ENCODE measurements at regions not wholly inside any gene's neighbourhood (a gene's known extent, or its start where the extent isn't known, plus 50 kb on each side); places are given as distances from the start of the nearest gene placed in this dataset.

DNA sequence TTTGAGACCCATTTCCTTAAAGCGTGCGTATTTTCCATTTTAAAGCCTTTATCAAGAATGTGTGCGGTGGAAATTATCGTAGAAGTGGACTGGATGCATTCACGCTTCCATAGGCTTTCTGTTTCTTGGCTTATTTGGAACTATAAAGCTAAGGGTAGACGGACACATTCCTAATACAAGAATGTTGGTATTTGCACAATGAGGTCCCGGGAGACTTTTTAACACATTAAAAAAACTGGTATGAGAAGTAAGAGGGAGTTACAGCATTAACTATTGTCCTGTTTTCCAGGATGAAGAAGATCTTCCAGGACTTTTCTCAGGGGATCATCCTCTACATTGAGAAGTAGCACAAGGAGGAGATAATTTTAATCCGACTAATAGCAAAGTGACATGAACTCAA is 653.0 kb downstream of the MTRR start:
- ATAC-seq (no peak), DNase-seq (no peak)
- WGBS (ENCODE audit: insufficient coverage) = 91% methylated on average over 7 of the region's 8 CpGs
- H3K4me1 ChIP-seq (ENCODE audit: control insufficient read depth, insufficient read depth, low read length) = no peaks in the 10 kb centered on the region
- H3K9me3 ChIP-seq (ENCODE audit: control insufficient read depth, insufficient read depth, low read length) = no peaks in the 10 kb centered on the region
- Mint-ChIP-seq H3K36me3 (no peaks in the 10 kb centered on the region), H3K27ac (no peak overlapping the region), H3K4me3 (no peak overlapping the region), H3K9me3 (peaks cover 2 to 6% of the 10 kb centered on the region in 2 donors), H3K4me1 (no peaks in the 10 kb centered on the region), H3K27me3 (ENCODE audit: low read depth in 2 of 2) (no peaks in the 10 kb centered on the region)
- no peak overlapping the region for H3K4me3 ChIP-seq (ENCODE audit: low read length)
- H3K27ac ChIP-seq (ENCODE audit: low read length) = no peak overlapping the region
- intact Hi-C loops (cut with micrococcal nuclease) = no loop called here
- H3K36me3 ChIP-seq (ENCODE audit: control insufficient read depth, insufficient read depth, low read length) = no peaks in the 10 kb centered on the region
- no peaks in the 10 kb centered on the region for H3K27me3 ChIP-seq (ENCODE audit: control insufficient read depth, insufficient read depth, low read length)
- TF ChIP-seq, protein P1, sequence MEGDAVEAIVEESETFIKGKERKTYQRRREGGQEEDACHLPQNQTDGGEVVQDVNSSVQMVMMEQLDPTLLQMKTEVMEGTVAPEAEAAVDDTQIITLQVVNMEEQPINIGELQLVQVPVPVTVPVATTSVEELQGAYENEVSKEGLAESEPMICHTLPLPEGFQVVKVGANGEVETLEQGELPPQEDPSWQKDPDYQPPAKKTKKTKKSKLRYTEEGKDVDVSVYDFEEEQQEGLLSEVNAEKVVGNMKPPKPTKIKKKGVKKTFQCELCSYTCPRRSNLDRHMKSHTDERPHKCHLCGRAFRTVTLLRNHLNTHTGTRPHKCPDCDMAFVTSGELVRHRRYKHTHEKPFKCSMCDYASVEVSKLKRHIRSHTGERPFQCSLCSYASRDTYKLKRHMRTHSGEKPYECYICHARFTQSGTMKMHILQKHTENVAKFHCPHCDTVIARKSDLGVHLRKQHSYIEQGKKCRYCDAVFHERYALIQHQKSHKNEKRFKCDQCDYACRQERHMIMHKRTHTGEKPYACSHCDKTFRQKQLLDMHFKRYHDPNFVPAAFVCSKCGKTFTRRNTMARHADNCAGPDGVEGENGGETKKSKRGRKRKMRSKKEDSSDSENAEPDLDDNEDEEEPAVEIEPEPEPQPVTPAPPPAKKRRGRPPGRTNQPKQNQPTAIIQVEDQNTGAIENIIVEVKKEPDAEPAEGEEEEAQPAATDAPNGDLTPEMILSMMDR (IDR thresholded peaks at IDR 0.05) = no peak

- H3K27ac ChIP-seq (ENCODE audit: low read length) = no peak overlapping the region
- H3K36me3 Mint-ChIP-seq = no peaks in the 10 kb centered on the region
- no peak overlapping the region for H3K27ac Mint-ChIP-seq
- H3K27me3 ChIP-seq (ENCODE audit: control insufficient read depth, insufficient read depth, low read length) = no peaks in the 10 kb centered on the region
- no peak overlapping the region for H3K4me3 Mint-ChIP-seq
- no peaks in the 10 kb centered on the region for H3K4me1 ChIP-seq (ENCODE audit: control insufficient read depth, insufficient read depth, low read length)
- WGBS (ENCODE audit: insufficient coverage) = 81% methylated on average over 3 of the region's 3 CpGs
- no peaks in the 10 kb centered on the region for H3K9me3 ChIP-seq (ENCODE audit: control insufficient read depth, insufficient read depth, low read length)
- ATAC-seq (no peak), DNase-seq (no peak)
- H3K36me3 ChIP-seq (ENCODE audit: control insufficient read depth, insufficient read depth, low read length) = no peaks in the 10 kb centered on the region
- H3K4me1 Mint-ChIP-seq = no peaks in the 10 kb centered on the region
- H3K27me3 Mint-ChIP-seq (ENCODE audit: low read depth in 2 of 2) = no peaks in the 10 kb centered on the region
- intact Hi-C loops (cut with micrococcal nuclease) = no loop called here
- H3K9me3 Mint-ChIP-seq = peaks cover 2 to 6% of the 10 kb centered on the region in 2 donors
- H3K4me3 ChIP-seq (ENCODE audit: low read length) = no peak overlapping the region
- TF ChIP-seq, protein P1 (IDR thresholded peaks at IDR 0.05) = no peak
These were observed 653.7 kb downstream of the MTRR start for GRCh38 chr5:8522646-8523045.

DNA sequence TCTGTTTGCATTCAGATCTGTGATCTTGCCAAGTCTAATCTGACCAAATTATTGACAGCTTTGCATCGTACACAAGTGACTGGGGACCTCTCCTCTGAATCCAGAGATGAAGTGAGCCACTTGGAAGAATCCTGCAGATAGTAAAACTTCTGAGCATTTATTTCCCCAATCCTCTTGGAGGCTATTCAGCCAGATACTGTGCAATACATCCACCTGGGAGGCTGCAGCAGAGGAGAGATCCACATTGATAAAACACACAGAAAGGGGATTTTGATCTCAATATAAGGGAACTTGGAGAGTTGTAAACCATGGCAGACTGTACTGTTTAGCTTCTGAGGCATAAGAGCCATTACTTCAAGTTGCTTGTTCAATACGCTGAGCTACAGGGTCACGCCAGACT is 654.6 kb downstream of the MTRR start:
- no peaks in the 10 kb centered on the region for H3K27me3 ChIP-seq (ENCODE audit: control insufficient read depth, insufficient read depth, low read length)
- intact Hi-C loops (cut with micrococcal nuclease) = no loop called here
- Mint-ChIP-seq H3K36me3 (no peaks in the 10 kb centered on the region), H3K4me3 (no peak overlapping the region), H3K4me1 (no peaks in the 10 kb centered on the region), H3K9me3 (peaks cover 2 to 6% of the 10 kb centered on the region in 2 donors), H3K27ac (no peak overlapping the region), H3K27me3 (ENCODE audit: low read depth in 2 of 2) (no peaks in the 10 kb centered on the region)
- DNase-seq = no peak
- H3K27ac ChIP-seq (ENCODE audit: low read length) = no peak overlapping the region
- H3K36me3 ChIP-seq (ENCODE audit: control insufficient read depth, insufficient read depth, low read length) = no peaks in the 10 kb centered on the region
- no peak overlapping the region for H3K4me3 ChIP-seq (ENCODE audit: low read length)
- TF ChIP-seq, protein P1 (IDR thresholded peaks at IDR 0.05) = no peak
- H3K9me3 ChIP-seq (ENCODE audit: control insufficient read depth, insufficient read depth, low read length) = no peaks in the 10 kb centered on the region
- no peak for ATAC-seq
- H3K4me1 ChIP-seq (ENCODE audit: control insufficient read depth, insufficient read depth, low read length) = no peaks in the 10 kb centered on the region
- WGBS (ENCODE audit: insufficient coverage) = 85% methylated on average over 3 of the region's 3 CpGs

DNA sequence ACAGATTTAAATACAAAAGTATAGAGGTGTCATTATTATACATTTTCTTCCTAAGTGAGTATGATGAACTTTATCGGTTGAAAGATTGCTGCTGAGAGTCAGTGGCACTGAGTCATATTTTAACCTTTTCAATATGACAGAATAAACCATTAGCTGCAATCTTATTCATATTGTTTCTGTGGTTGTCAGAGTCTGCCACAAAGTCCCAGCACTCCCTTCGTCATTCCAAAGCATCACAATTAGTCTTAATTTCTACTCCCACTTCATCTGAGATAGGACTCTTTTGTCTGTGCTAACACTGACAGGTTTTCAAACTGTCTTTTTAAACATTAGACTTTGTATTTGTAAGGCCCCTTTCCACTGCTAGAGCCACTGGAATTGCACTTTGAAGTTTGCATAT is 656.9 kb downstream of the MTRR start:
- WGBS (ENCODE audit: insufficient coverage) = 90% methylated on average over 1 of the region's 2 CpGs
- H3K36me3 Mint-ChIP-seq = no peaks in the 10 kb centered on the region
- no peak overlapping the region for H3K4me3 ChIP-seq (ENCODE audit: low read length)
- H3K27ac ChIP-seq (ENCODE audit: low read length) = no peak overlapping the region
- no peaks in the 10 kb centered on the region for H3K4me1 Mint-ChIP-seq
- H3K9me3 Mint-ChIP-seq = peaks cover 7 to 12% of the 10 kb centered on the region in 2 donors
- intact Hi-C loops (cut with micrococcal nuclease) = no loop called here
- ATAC-seq (no peak), DNase-seq (no peak)
- no peak overlapping the region for H3K27ac Mint-ChIP-seq
- TF ChIP-seq, protein P1 (IDR thresholded peaks at IDR 0.05) = no peak
- no peaks in the 10 kb centered on the region for H3K27me3 Mint-ChIP-seq (ENCODE audit: low read depth in 2 of 2)
- H3K4me3 Mint-ChIP-seq = no peak overlapping the region
- H3K36me3 ChIP-seq (ENCODE audit: control insufficient read depth, insufficient read depth, low read length) = no peaks in the 10 kb centered on the region
- H3K27me3 ChIP-seq (ENCODE audit: control insufficient read depth, insufficient read depth, low read length) = no peaks in the 10 kb centered on the region
- H3K9me3 ChIP-seq (ENCODE audit: control insufficient read depth, insufficient read depth, low read length) = no peaks in the 10 kb centered on the region
- no peaks in the 10 kb centered on the region for H3K4me1 ChIP-seq (ENCODE audit: control insufficient read depth, insufficient read depth, low read length)

Measured in natural killer cell (primary cell).